AG09319 (cell line): ENCODE measurements at regions not wholly inside any gene's neighbourhood (a gene's known extent, or its start where the extent isn't known, plus 50 kb on each side); places are given as distances from the start of the nearest gene placed in this dataset.

ENCODE experiments used
- DNase-seq: peaks from one replicate; pipeline ENCODE4 v3.0.0-alpha.2; 2010; ENCODE audit warnings: low read depth; ENCODE audit errors: extremely low read depth
- TF ChIP-seq, protein P1 (sequence below): IDR thresholded peaks from 2 replicates; pipeline ENCODE4 v1.5.1; 2011; ENCODE audit warnings: low read depth, mild to moderate bottlenecking, inconsistent platforms, low read length, moderate library complexity

- TF ChIP-seq, protein P1, sequence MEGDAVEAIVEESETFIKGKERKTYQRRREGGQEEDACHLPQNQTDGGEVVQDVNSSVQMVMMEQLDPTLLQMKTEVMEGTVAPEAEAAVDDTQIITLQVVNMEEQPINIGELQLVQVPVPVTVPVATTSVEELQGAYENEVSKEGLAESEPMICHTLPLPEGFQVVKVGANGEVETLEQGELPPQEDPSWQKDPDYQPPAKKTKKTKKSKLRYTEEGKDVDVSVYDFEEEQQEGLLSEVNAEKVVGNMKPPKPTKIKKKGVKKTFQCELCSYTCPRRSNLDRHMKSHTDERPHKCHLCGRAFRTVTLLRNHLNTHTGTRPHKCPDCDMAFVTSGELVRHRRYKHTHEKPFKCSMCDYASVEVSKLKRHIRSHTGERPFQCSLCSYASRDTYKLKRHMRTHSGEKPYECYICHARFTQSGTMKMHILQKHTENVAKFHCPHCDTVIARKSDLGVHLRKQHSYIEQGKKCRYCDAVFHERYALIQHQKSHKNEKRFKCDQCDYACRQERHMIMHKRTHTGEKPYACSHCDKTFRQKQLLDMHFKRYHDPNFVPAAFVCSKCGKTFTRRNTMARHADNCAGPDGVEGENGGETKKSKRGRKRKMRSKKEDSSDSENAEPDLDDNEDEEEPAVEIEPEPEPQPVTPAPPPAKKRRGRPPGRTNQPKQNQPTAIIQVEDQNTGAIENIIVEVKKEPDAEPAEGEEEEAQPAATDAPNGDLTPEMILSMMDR = no peak
These were observed 61.1 kb upstream of the GALNT9 start for GRCh38 chr12:132390287-132391076.

GRCh38 chr12:132389526-132390286 is 60.3 kb upstream of the GALNT9 start:
- TF ChIP-seq, protein P1 = no peak
- DNase-seq = no peak

More at GRCh38 chr12:132390287-132391076, 61.1 kb upstream of the GALNT9 start:
- DNase-seq = no peak

- no peak for DNase-seq
- TF ChIP-seq, protein P1 = no peak
These were observed 59.6 kb upstream of the GALNT9 start for GRCh38 chr12:132389026-132389425.

DNA sequence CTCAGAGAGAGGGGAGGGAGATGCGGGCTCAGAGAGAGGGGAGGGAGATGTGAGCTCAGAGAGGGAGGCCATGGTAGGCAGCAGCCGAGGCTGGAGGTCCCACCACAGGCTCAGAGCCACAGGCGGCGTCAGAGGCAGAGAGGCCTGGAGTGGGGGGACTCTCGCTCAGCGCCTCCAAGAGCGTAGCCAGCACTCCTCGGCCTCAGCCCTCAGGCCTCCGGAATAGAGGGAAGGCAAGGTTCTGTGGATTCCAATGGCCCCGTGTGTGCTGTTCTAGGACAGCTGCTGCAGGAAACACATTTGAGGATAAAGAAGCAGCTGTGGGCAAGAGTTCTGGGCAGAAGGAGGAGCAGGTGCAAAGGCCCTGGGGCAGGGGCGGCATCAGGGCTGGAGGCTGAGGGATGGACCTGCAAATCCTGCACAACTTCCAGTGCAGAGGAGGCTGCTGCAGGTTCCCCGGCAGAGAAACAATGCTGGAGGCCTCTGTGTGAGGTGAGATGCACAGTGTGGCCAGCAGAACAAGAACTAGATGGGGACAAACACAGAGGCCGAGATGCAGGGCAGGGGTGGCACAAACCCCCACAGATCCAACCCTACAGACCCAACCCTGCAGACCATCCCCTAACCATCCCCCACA is 59.1 kb upstream of the GALNT9 start:
- DNase-seq = no peak
- TF ChIP-seq, protein P1 = no peak

DNA sequence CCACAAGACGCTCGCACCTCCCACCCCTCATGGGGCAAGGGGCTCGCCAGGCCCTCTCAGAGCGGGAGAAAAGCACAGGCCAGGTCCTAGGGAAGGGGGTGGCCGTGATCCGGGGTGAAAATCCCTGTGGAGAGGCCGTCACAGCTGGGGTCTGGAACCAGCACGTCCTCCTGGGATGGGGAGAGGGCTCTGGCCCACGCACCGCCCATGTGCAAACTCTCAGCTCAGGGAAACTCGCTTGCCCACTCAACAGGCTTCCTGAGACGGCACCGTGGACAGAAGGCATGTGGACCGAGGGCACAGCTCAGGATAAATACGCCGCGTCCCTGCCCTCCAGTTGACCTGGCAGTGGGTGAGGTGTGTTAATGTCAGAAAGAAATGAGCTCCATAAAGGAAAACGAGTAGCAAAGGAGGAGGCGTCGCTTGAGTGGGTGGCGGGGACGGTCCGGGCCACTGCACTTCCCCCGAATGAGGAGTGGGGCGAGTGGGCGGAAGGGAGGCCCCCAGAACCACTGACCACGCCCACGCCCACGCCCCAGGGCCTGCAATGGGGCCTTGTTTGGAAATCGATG is 57.6 kb upstream of the GALNT9 start:
- TF ChIP-seq, protein P1 = no peak
- DNase-seq = no peak

GRCh38 chr12:132385923-132386751 is 56.7 kb upstream of the GALNT9 start:
- TF ChIP-seq, protein P1 = no peak
- DNase-seq = no peak
